ENCODE measurements at regions not wholly inside any gene's neighbourhood (a gene's known extent, or its start where the extent isn't known, plus 50 kb on each side); places are given as distances from the start of the nearest gene placed in this dataset.

GRCh38 chr4:29423836-29424721, 1296.1 kb upstream of the PCDH7 start:
- no peak for DNase-seq

GRCh38 chr4:29453303-29453820, 1266.8 kb upstream of the PCDH7 start:
- no peak for DNase-seq

- no peak for DNase-seq
Observed at GRCh38 chr4:29459926-29460325, 1260.2 kb upstream of the PCDH7 start.

- no peak for DNase-seq
Observed at GRCh38 chr4:29467044-29467717, 1253.0 kb upstream of the PCDH7 start.
